ENCODE measurements at regions not wholly inside any gene's neighbourhood (a gene's known extent, or its start where the extent isn't known, plus 50 kb on each side); places are given as distances from the start of the nearest gene placed in this dataset.

GRCh38 chr3:71901645-71902044 lies 116.7 kb upstream of the PROK2 start:
- Histone ChIP-seq H3K9ac (ENCODE audit: low read depth, low read length, poor library complexity) (no peak overlapping the region), H3K18ac (ENCODE audit: low read length) (no peak overlapping the region), H3K4me2 (ENCODE audit: insufficient read depth, low read length, poor library complexity, severe bottlenecking) (no peak overlapping the region), H3K4me1 (ENCODE audit: control insufficient read depth in 2 of 2, insufficient read depth in 1 of 2, low read depth in 1 of 2, low read length in 2 of 2) (peaks cover 0 to 2% of the 10 kb centered on the region in 2 donors), H2BK5ac (ENCODE audit: low read length) (no peak overlapping the region), H3K79me1 (ENCODE audit: low read depth, low read length) (no peaks in the 10 kb centered on the region), H3K36me3 (replicated peaks in 1 of 2; ENCODE audit: control insufficient read depth in 2 of 2, insufficient read depth in 2 of 2, low read length in 2 of 2) (no peaks in the 10 kb centered on the region), H3K4me3 (ENCODE audit: low read length in 2 of 2) (no peak overlapping the region), H3K27ac (replicated peaks; ENCODE audit: low read length) (no peak overlapping the region), H3K9me3 (replicated peaks in 1 of 2; ENCODE audit: control insufficient read depth in 2 of 2, insufficient read depth in 1 of 2, low read depth in 1 of 2, low read length in 2 of 2) (peaks cover 0 to 2% of the 10 kb centered on the region in 2 donors), H3K4ac (ENCODE audit: low read length) (no peak overlapping the region), H2BK12ac (ENCODE audit: low read length) (no peak overlapping the region), H3K14ac (ENCODE audit: low read length) (no peak overlapping the region), H4K91ac (ENCODE audit: low read depth, low read length, poor library complexity) (no peak overlapping the region), H2BK15ac (ENCODE audit: low read length) (no peak overlapping the region), H2AFZ (ENCODE audit: low read length) (no peak overlapping the region), H3K23ac (ENCODE audit: low read depth, low read length, poor library complexity) (no peak overlapping the region), H2BK120ac (ENCODE audit: low read depth, low read length) (no peak overlapping the region), H2AK5ac (ENCODE audit: low read depth, low read length) (no peak overlapping the region), H3K27me3 (ENCODE audit: control insufficient read depth in 3 of 3, insufficient read depth in 3 of 3, low read depth in 1 of 3, low read length in 3 of 3) (no peaks in the 10 kb centered on the region), H4K8ac (ENCODE audit: low read depth, low read length) (no peak overlapping the region)
- no peak for DNase-seq (ENCODE audit: low spot score)
- WGBS, 2 donors (ENCODE audit: extremely low coverage in 2 of 2, insufficient read length in 2 of 2, insufficient replicate concordance in 1 of 2): no CpG with 5 or more reads among the region's 9 CpGs

GRCh38 chr3:71900057-71900456 lies 115.1 kb upstream of the PROK2 start:
- no peak for DNase-seq (ENCODE audit: low spot score)
- no peak overlapping the region for H3K4ac ChIP-seq (ENCODE audit: low read length)
- H3K4me3 ChIP-seq (ENCODE audit: low read length in 2 of 2): no peak overlapping the region
- H2BK5ac ChIP-seq (ENCODE audit: low read length): no peak overlapping the region
- no peak overlapping the region for H3K18ac ChIP-seq (ENCODE audit: low read length)
- no peak overlapping the region for H2BK120ac ChIP-seq (ENCODE audit: low read depth, low read length)
- H2BK15ac ChIP-seq (ENCODE audit: low read length): no peak overlapping the region
- no peaks in the 10 kb centered on the region for H3K79me1 ChIP-seq (ENCODE audit: low read depth, low read length)
- H3K27me3 ChIP-seq (ENCODE audit: control insufficient read depth in 3 of 3, insufficient read depth in 3 of 3, low read depth in 1 of 3, low read length in 3 of 3): no peaks in the 10 kb centered on the region
- no peak overlapping the region for H2BK12ac ChIP-seq (ENCODE audit: low read length)
- no peak overlapping the region for H4K8ac ChIP-seq (ENCODE audit: low read depth, low read length)
- no peak overlapping the region for H3K23ac ChIP-seq (ENCODE audit: low read depth, low read length, poor library complexity)
- WGBS, 2 donors (ENCODE audit: extremely low coverage in 2 of 2, insufficient read length in 2 of 2, insufficient replicate concordance in 1 of 2): no CpG with 5 or more reads among the region's 2 CpGs
- H2AK5ac ChIP-seq (ENCODE audit: low read depth, low read length): no peak overlapping the region
- no peak overlapping the region for H3K4me2 ChIP-seq (ENCODE audit: insufficient read depth, low read length, poor library complexity, severe bottlenecking)
- H3K36me3 ChIP-seq (replicated peaks in 1 of 2; ENCODE audit: control insufficient read depth in 2 of 2, insufficient read depth in 2 of 2, low read length in 2 of 2): no peaks in the 10 kb centered on the region
- H3K27ac ChIP-seq (replicated peaks; ENCODE audit: low read length): no peak overlapping the region
- peaks cover 0 to 2% of the 10 kb centered on the region in 2 donors for H3K9me3 ChIP-seq (replicated peaks in 1 of 2; ENCODE audit: control insufficient read depth in 2 of 2, insufficient read depth in 1 of 2, low read depth in 1 of 2, low read length in 2 of 2)
- no peak overlapping the region for H3K9ac ChIP-seq (ENCODE audit: low read depth, low read length, poor library complexity)
- H3K4me1 ChIP-seq (ENCODE audit: control insufficient read depth in 2 of 2, insufficient read depth in 1 of 2, low read depth in 1 of 2, low read length in 2 of 2): peaks cover 0 to 2% of the 10 kb centered on the region in 2 donors
- no peak overlapping the region for H2AFZ ChIP-seq (ENCODE audit: low read length)
- no peak overlapping the region for H3K14ac ChIP-seq (ENCODE audit: low read length)
- H4K91ac ChIP-seq (ENCODE audit: low read depth, low read length, poor library complexity): no peak overlapping the region

- H2BK5ac ChIP-seq (ENCODE audit: low read length): no peak overlapping the region
- no peaks in the 10 kb centered on the region for H3K36me3 ChIP-seq (replicated peaks in 1 of 2; ENCODE audit: control insufficient read depth in 2 of 2, insufficient read depth in 2 of 2, low read length in 2 of 2)
- H4K91ac ChIP-seq (ENCODE audit: low read depth, low read length, poor library complexity): no peak overlapping the region
- H3K27me3 ChIP-seq (ENCODE audit: control insufficient read depth in 3 of 3, insufficient read depth in 3 of 3, low read depth in 1 of 3, low read length in 3 of 3): no peaks in the 10 kb centered on the region
- no peak overlapping the region for H3K14ac ChIP-seq (ENCODE audit: low read length)
- DNase-seq (ENCODE audit: low spot score): no peak
- no peak overlapping the region for H3K4me3 ChIP-seq (ENCODE audit: low read length in 2 of 2)
- H3K9ac ChIP-seq (ENCODE audit: low read depth, low read length, poor library complexity): no peak overlapping the region
- H3K27ac ChIP-seq (replicated peaks; ENCODE audit: low read length): no peak overlapping the region
- H3K79me1 ChIP-seq (ENCODE audit: low read depth, low read length): no peaks in the 10 kb centered on the region
- H3K23ac ChIP-seq (ENCODE audit: low read depth, low read length, poor library complexity): no peak overlapping the region
- no peak overlapping the region for H3K4me2 ChIP-seq (ENCODE audit: insufficient read depth, low read length, poor library complexity, severe bottlenecking)
- H2AFZ ChIP-seq (ENCODE audit: low read length): no peak overlapping the region
- H2BK15ac ChIP-seq (ENCODE audit: low read length): no peak overlapping the region
- peaks cover 0 to 2% of the 10 kb centered on the region in 2 donors for H3K9me3 ChIP-seq (replicated peaks in 1 of 2; ENCODE audit: control insufficient read depth in 2 of 2, insufficient read depth in 1 of 2, low read depth in 1 of 2, low read length in 2 of 2)
- no peak overlapping the region for H2BK120ac ChIP-seq (ENCODE audit: low read depth, low read length)
- WGBS, 2 donors (ENCODE audit: extremely low coverage in 2 of 2, insufficient read length in 2 of 2, insufficient replicate concordance in 1 of 2): no CpG with 5 or more reads among the region's 4 CpGs
- H3K18ac ChIP-seq (ENCODE audit: low read length): no peak overlapping the region
- no peak overlapping the region for H4K8ac ChIP-seq (ENCODE audit: low read depth, low read length)
- H2AK5ac ChIP-seq (ENCODE audit: low read depth, low read length): no peak overlapping the region
- H2BK12ac ChIP-seq (ENCODE audit: low read length): no peak overlapping the region
- H3K4me1 ChIP-seq (ENCODE audit: control insufficient read depth in 2 of 2, insufficient read depth in 1 of 2, low read depth in 1 of 2, low read length in 2 of 2): no peaks in the 10 kb centered on the region
- H3K4ac ChIP-seq (ENCODE audit: low read length): no peak overlapping the region
Measured at GRCh38 chr3:71896751-71897150, 111.8 kb upstream of the PROK2 start.

- H3K4me3 ChIP-seq (ENCODE audit: low read length in 2 of 2): no peak overlapping the region
- H2BK12ac ChIP-seq (ENCODE audit: low read length): no peak overlapping the region
- no peak overlapping the region for H4K8ac ChIP-seq (ENCODE audit: low read depth, low read length)
- H3K18ac ChIP-seq (ENCODE audit: low read length): no peak overlapping the region
- H3K36me3 ChIP-seq (replicated peaks in 1 of 2; ENCODE audit: control insufficient read depth in 2 of 2, insufficient read depth in 2 of 2, low read length in 2 of 2): no peaks in the 10 kb centered on the region
- WGBS, 2 donors (ENCODE audit: extremely low coverage in 2 of 2, insufficient read length in 2 of 2, insufficient replicate concordance in 1 of 2): no CpG with 5 or more reads among the region's 6 CpGs
- no peak overlapping the region for H2AFZ ChIP-seq (ENCODE audit: low read length)
- no peak overlapping the region for H3K23ac ChIP-seq (ENCODE audit: low read depth, low read length, poor library complexity)
- no peak for DNase-seq (ENCODE audit: low spot score)
- H3K9me3 ChIP-seq (replicated peaks in 1 of 2; ENCODE audit: control insufficient read depth in 2 of 2, insufficient read depth in 1 of 2, low read depth in 1 of 2, low read length in 2 of 2): no peaks in the 10 kb centered on the region
- no peaks in the 10 kb centered on the region for H3K27me3 ChIP-seq (ENCODE audit: control insufficient read depth in 3 of 3, insufficient read depth in 3 of 3, low read depth in 1 of 3, low read length in 3 of 3)
- H2BK5ac ChIP-seq (ENCODE audit: low read length): no peak overlapping the region
- H3K9ac ChIP-seq (ENCODE audit: low read depth, low read length, poor library complexity): no peak overlapping the region
- no peaks in the 10 kb centered on the region for H3K4me1 ChIP-seq (ENCODE audit: control insufficient read depth in 2 of 2, insufficient read depth in 1 of 2, low read depth in 1 of 2, low read length in 2 of 2)
- H4K91ac ChIP-seq (ENCODE audit: low read depth, low read length, poor library complexity): no peak overlapping the region
- no peaks in the 10 kb centered on the region for H3K79me1 ChIP-seq (ENCODE audit: low read depth, low read length)
- H3K4me2 ChIP-seq (ENCODE audit: insufficient read depth, low read length, poor library complexity, severe bottlenecking): no peak overlapping the region
- H3K14ac ChIP-seq (ENCODE audit: low read length): no peak overlapping the region
- H2BK120ac ChIP-seq (ENCODE audit: low read depth, low read length): no peak overlapping the region
- no peak overlapping the region for H2AK5ac ChIP-seq (ENCODE audit: low read depth, low read length)
- H3K4ac ChIP-seq (ENCODE audit: low read length): no peak overlapping the region
- no peak overlapping the region for H3K27ac ChIP-seq (replicated peaks; ENCODE audit: low read length)
- no peak overlapping the region for H2BK15ac ChIP-seq (ENCODE audit: low read length)
Measured at GRCh38 chr3:71893702-71894479, 108.9 kb upstream of the PROK2 start.

Data from neuronal stem cell (in vitro differentiated cells).